ENCODE measurements at regions not wholly inside any gene's neighbourhood (a gene's known extent, or its start where the extent isn't known, plus 50 kb on each side); places are given as distances from the start of the nearest gene placed in this dataset.

DNA sequence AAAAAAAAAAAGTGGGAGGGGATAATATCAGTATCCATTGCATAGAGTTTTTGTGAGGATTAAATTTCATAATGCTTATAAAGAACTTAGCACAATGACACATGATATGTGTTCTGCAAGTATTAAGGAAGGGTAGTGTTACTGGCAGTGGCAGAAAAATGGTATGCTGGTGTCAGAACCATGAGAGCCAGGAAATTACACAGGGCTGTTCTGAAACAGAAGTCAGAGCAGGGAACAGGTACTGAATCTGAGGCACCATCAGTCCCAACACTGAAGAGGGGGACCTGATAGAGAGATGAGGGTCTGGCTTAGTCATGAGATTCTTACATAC is 601.1 kb upstream of the GRIA3 start:
- no peaks in the 10 kb centered on the region for H3K36me3 Mint-ChIP-seq (ENCODE audit: insufficient read depth, unreplicated experiment)
- peaks cover 3% of the 10 kb centered on the region for H3K9me3 Mint-ChIP-seq (ENCODE audit: low read depth, unreplicated experiment)
- TF ChIP-seq, protein P1, sequence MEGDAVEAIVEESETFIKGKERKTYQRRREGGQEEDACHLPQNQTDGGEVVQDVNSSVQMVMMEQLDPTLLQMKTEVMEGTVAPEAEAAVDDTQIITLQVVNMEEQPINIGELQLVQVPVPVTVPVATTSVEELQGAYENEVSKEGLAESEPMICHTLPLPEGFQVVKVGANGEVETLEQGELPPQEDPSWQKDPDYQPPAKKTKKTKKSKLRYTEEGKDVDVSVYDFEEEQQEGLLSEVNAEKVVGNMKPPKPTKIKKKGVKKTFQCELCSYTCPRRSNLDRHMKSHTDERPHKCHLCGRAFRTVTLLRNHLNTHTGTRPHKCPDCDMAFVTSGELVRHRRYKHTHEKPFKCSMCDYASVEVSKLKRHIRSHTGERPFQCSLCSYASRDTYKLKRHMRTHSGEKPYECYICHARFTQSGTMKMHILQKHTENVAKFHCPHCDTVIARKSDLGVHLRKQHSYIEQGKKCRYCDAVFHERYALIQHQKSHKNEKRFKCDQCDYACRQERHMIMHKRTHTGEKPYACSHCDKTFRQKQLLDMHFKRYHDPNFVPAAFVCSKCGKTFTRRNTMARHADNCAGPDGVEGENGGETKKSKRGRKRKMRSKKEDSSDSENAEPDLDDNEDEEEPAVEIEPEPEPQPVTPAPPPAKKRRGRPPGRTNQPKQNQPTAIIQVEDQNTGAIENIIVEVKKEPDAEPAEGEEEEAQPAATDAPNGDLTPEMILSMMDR (IDR thresholded peaks at IDR 0.05; ENCODE audit: unreplicated experiment), result no peak
- H3K27ac Mint-ChIP-seq (ENCODE audit: unreplicated experiment), result no peak overlapping the region
- no peak overlapping the region for H3K4me3 Mint-ChIP-seq (ENCODE audit: low read depth, unreplicated experiment)
- H3K27me3 Mint-ChIP-seq (ENCODE audit: unreplicated experiment), result no peaks in the 10 kb centered on the region
- no peak for DNase-seq
- intact Hi-C loops (cut with micrococcal nuclease; ENCODE audit: unreplicated experiment), result no loop called here
- H3K4me1 Mint-ChIP-seq (ENCODE audit: low read depth, unreplicated experiment), result peaks cover 10% of the 10 kb centered on the region
- BruUV-seq (replicated peaks), result no TSS peak
- CTCF ChIA-PET, result no interaction called here

DNA sequence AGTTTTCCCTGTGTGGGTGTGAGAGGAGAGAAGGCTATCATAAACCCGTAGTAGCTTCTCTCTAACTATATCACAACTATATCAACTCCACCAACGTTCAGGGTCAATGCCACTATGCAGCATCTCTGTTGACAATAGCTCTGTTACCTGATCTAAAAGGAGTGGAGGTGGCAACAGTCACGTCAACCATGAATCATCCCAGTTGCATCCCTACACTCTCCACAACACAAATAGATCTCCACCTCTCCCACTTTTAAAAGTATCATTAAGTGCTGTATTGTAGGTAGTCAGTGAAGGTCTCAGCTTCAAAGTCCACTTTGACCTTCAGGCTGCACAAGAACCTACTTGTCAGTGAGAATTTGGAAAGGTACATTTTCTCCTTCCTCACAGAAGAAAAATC is 600.5 kb upstream of the GRIA3 start:
- DNase-seq, result no peak
- intact Hi-C loops (cut with micrococcal nuclease; ENCODE audit: unreplicated experiment), result no loop called here
- Mint-ChIP-seq H3K27me3 (ENCODE audit: unreplicated experiment) (no peaks in the 10 kb centered on the region), H3K4me1 (ENCODE audit: low read depth, unreplicated experiment) (peaks cover 10% of the 10 kb centered on the region), H3K4me3 (ENCODE audit: low read depth, unreplicated experiment) (no peak overlapping the region), H3K27ac (ENCODE audit: unreplicated experiment) (no peak overlapping the region), H3K9me3 (ENCODE audit: low read depth, unreplicated experiment) (peaks cover 3% of the 10 kb centered on the region), H3K36me3 (ENCODE audit: insufficient read depth, unreplicated experiment) (no peaks in the 10 kb centered on the region)
- TF ChIP-seq, protein P1 (IDR thresholded peaks at IDR 0.05; ENCODE audit: unreplicated experiment), result no peak
- CTCF ChIA-PET, result interaction anchor here (0.5 kb wide), 1 partner anchor 994 kb away, joined by 7 read pairs; no protein-coding TSS in a partner anchor
- BruUV-seq (replicated peaks), result no TSS peak

DNA sequence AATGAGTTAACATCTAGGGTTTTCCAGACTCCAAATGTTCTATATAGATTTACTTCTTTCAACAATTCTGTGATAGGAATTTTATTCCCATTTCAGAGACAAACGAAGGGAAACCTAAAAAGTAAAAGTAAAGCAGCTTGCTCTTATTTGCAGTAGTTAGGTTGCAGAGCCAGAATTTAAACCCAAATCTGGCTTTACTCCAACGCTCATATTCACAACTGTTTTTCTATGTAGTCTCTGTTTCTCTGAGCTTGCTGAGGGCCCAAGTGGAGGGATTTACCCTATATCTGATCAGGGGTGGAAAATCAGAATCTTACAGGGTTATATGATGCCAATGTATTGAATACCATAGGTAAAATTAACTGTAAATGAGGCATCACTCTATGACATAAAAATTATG is 599.1 kb upstream of the GRIA3 start:
- TF ChIP-seq, protein P1 (IDR thresholded peaks at IDR 0.05; ENCODE audit: unreplicated experiment), result no peak
- intact Hi-C loops (cut with micrococcal nuclease; ENCODE audit: unreplicated experiment), result no loop called here
- no peaks in the 10 kb centered on the region for H3K27me3 Mint-ChIP-seq (ENCODE audit: unreplicated experiment)
- DNase-seq, result no peak
- H3K36me3 Mint-ChIP-seq (ENCODE audit: insufficient read depth, unreplicated experiment), result no peaks in the 10 kb centered on the region
- peaks cover under 1% of the 10 kb centered on the region for H3K9me3 Mint-ChIP-seq (ENCODE audit: low read depth, unreplicated experiment)
- H3K27ac Mint-ChIP-seq (ENCODE audit: unreplicated experiment), result no peak overlapping the region
- BruUV-seq (replicated peaks), result no TSS peak
- CTCF ChIA-PET, result no interaction called here
- H3K4me1 Mint-ChIP-seq (ENCODE audit: low read depth, unreplicated experiment), result peaks cover 10% of the 10 kb centered on the region
- no peak overlapping the region for H3K4me3 Mint-ChIP-seq (ENCODE audit: low read depth, unreplicated experiment)

GRCh38 chrX:122586831-122587230 is 597.2 kb upstream of the GRIA3 start:
- Mint-ChIP-seq H3K4me3 (ENCODE audit: low read depth, unreplicated experiment) (no peak overlapping the region), H3K36me3 (ENCODE audit: insufficient read depth, unreplicated experiment) (no peaks in the 10 kb centered on the region), H3K4me1 (ENCODE audit: low read depth, unreplicated experiment) (peaks cover 10% of the 10 kb centered on the region), H3K9me3 (ENCODE audit: low read depth, unreplicated experiment) (no peaks in the 10 kb centered on the region), H3K27me3 (ENCODE audit: unreplicated experiment) (no peaks in the 10 kb centered on the region), H3K27ac (ENCODE audit: unreplicated experiment) (no peak overlapping the region)
- DNase-seq, result no peak
- CTCF ChIA-PET, result no interaction called here
- TF ChIP-seq, protein P1 (IDR thresholded peaks at IDR 0.05; ENCODE audit: unreplicated experiment), result no peak
- no TSS peak for BruUV-seq (replicated peaks)
- intact Hi-C loops (cut with micrococcal nuclease; ENCODE audit: unreplicated experiment), result no loop called here

GRCh38 chrX:122591546-122591945 is 592.5 kb upstream of the GRIA3 start:
- Mint-ChIP-seq H3K9me3 (ENCODE audit: low read depth, unreplicated experiment) (no peaks in the 10 kb centered on the region), H3K4me3 (ENCODE audit: low read depth, unreplicated experiment) (no peak overlapping the region), H3K27me3 (ENCODE audit: unreplicated experiment) (no peaks in the 10 kb centered on the region), H3K4me1 (ENCODE audit: low read depth, unreplicated experiment) (no peaks in the 10 kb centered on the region), H3K27ac (ENCODE audit: unreplicated experiment) (no peak overlapping the region), H3K36me3 (ENCODE audit: insufficient read depth, unreplicated experiment) (no peaks in the 10 kb centered on the region)
- BruUV-seq (replicated peaks), result no TSS peak
- TF ChIP-seq, protein P1 (IDR thresholded peaks at IDR 0.05; ENCODE audit: unreplicated experiment), result no peak
- intact Hi-C loops (cut with micrococcal nuclease; ENCODE audit: unreplicated experiment), result no loop called here
- no peak for DNase-seq
- CTCF ChIA-PET, result no interaction called here
